Cardiac fibroblast (primary cell): ENCODE measurements at regions not wholly inside any gene's neighbourhood (a gene's known extent, or its start where the extent isn't known, plus 50 kb on each side); places are given as distances from the start of the nearest gene placed in this dataset.
"Not testable (repeated sequence)": the region's sequence is repeated elsewhere in the genome, so short reads cannot be mapped to it uniquely, and the experiment has no call there.

Experiments
- DNase-seq, 2 donors: peaks; one replicate each; pipeline versions ENCODE4 v3.0.0 to v3.0.0-alpha.2; 2010; ENCODE audit warnings: low read depth in 2 of 2
- H3K4me3 ChIP-seq, 2 donors: replicated peaks in 1 of 2; 1 replicate in 1 of 2; 2 replicates in 1 of 2; pipeline ENCODE4 v1.5.1; 2011; ENCODE audit warnings: low read depth in 2 of 2, low read length in 2 of 2, mild to moderate bottlenecking in 2 of 2, moderate library complexity in 1 of 2
- TF ChIP-seq, protein P1 (sequence below): IDR thresholded peaks from one replicate; pipeline ENCODE4 v1.5.1; 2011; ENCODE audit warnings: low read depth, mild to moderate bottlenecking, low read length, inconsistent platforms

DNA sequence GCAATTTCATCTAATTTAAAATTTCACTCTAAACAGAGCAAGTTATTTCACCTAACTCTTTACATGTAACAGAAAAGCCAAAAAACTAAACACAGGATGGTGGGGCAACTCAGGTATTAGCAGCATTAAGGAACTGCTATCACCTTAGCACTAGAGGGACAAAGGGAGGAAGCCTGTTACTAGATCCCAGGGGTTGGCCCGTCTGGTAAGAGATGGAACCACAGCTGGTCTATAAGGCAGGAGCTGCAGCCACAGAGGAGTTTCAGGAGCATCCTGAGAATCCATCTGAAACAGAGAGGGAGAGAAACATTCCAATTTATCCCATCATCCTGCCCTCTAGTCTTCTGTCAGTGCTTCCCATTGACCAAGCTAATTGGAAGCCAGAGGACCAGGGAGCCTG lies 300.3 kb downstream of the MRPS30 start:
- TF ChIP-seq, protein P1, sequence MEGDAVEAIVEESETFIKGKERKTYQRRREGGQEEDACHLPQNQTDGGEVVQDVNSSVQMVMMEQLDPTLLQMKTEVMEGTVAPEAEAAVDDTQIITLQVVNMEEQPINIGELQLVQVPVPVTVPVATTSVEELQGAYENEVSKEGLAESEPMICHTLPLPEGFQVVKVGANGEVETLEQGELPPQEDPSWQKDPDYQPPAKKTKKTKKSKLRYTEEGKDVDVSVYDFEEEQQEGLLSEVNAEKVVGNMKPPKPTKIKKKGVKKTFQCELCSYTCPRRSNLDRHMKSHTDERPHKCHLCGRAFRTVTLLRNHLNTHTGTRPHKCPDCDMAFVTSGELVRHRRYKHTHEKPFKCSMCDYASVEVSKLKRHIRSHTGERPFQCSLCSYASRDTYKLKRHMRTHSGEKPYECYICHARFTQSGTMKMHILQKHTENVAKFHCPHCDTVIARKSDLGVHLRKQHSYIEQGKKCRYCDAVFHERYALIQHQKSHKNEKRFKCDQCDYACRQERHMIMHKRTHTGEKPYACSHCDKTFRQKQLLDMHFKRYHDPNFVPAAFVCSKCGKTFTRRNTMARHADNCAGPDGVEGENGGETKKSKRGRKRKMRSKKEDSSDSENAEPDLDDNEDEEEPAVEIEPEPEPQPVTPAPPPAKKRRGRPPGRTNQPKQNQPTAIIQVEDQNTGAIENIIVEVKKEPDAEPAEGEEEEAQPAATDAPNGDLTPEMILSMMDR, result no peak
- DNase-seq, result no peak
- no peak overlapping the region for H3K4me3 ChIP-seq

DNA sequence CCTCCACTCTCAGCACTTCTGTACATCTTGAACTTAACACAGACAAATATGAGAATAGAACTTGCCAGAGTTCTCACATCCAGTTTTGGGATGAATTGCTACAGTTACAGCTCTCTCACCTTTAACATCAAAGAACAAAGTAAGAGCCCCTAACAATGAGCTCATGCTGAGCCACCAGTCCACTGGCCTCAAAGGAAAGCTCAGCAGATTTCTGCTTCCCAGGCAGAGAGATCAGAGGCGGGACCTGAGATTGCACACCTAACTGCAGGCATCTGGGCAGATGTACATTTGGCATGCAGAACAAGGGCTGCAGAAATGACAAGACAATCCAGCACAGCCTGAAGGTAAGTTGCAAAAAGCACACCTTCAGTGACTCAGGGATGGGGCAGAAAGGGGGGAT lies 300.9 kb downstream of the MRPS30 start:
- no peak overlapping the region for H3K4me3 ChIP-seq
- TF ChIP-seq, protein P1, result no peak
- no peak for DNase-seq

DNA sequence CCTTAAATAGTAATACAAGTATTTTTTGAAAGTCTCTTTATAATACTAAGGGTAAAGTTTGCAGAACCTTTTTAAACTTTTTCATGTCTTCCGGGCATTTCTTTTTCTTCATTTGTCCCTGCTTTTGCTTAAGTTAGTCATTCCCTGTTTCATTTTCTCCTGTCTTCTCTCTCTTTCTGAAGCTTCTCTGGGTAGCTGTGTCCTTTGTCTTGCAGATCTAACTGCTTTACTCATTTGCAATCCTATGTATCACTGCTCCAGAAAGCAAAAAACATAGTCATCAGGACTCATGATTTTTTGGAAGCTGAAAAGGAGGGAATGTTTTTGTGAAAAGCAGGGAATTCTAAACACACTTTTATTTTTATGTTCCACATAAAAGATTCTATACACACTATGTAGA lies 301.7 kb downstream of the MRPS30 start:
- TF ChIP-seq, protein P1, result no peak
- DNase-seq, result no peak
- no peak overlapping the region for H3K4me3 ChIP-seq

DNA sequence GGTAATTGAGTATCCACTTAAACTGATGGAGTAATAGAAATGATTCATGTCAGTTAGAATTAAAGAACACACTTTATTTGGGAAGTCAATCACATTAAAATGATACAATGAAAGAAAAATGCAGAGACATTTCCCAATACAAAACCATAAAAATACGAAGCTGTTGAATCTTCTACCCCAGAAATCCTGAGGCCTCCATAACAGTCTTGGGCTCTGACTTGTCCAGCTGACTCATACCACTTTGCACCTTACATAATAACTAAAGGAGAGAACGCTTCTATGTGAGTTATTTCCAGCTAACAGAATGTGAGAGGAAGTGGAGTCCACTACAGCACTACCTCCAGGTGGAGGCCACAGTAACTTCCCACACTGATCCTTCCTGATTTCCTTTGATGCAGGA lies 305.0 kb downstream of the MRPS30 start:
- H3K4me3 ChIP-seq, result no peak overlapping the region
- DNase-seq, result no peak
- TF ChIP-seq, protein P1, result no peak

DNA sequence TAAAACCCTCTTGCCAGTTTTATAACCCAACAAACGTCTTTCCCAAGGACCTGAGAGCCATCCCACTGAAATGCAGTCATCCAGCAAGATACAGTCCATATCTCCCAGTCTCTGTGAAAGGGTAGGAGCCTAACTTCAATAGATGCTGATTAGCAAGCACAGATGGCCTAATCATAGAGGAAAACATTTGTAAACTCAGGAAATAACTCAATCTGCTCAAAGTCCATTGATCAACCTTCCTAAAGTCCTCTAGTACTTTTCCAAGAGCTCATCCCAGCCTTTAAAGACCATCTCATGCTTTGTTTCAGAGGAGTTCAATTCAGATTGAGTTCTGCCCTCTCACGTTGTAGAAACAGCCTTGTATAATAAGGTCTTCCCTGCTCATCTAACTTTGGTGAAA lies 324.2 kb downstream of the MRPS30 start:
- no peak for DNase-seq
- H3K4me3 ChIP-seq, result no peak overlapping the region
- TF ChIP-seq, protein P1, result no peak

DNA sequence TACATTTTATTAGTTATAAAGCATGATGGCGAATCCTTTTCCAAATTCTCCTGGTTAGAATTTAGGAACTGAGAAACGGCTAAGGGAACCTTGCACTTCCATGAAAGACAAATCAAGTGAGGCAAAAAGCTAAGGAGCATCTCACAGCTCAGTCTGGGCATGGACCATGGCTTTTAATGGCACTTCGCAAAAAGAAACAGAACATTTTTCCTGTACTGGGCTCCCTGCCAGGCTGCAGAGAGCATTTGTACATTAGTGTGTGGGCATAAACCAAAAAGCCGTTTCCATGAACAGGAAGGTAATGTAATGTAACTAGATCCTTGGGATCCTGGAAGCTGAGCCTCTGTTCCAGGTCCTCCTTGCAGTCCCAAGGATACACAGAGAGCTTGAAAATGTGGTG lies 354.2 kb downstream of the MRPS30 start:
- H3K4me3 ChIP-seq, result no peak overlapping the region
- DNase-seq, result no peak
- TF ChIP-seq, protein P1, result no peak

DNA sequence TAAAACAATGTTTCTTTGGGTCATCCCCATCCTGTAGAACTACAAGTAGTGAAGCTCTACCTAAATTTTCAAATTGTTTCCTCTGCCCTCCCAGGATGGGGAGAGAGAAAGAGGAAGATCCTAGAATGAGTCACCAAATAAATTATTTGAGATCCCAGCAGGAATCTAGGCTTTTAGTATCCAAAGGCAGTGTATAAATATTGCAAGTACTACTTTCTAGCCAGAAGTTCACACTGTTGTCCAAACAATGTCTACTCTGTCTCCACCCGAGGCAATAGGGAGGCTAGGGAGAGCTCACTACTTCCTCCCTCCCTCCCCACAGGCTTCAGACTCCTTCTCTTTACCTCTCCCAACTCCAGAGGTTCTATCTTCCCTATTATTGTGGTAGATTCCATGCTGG lies 362.8 kb downstream of the MRPS30 start:
- TF ChIP-seq, protein P1, result no peak
- no peak for DNase-seq
- H3K4me3 ChIP-seq, result no peak overlapping the region

DNA sequence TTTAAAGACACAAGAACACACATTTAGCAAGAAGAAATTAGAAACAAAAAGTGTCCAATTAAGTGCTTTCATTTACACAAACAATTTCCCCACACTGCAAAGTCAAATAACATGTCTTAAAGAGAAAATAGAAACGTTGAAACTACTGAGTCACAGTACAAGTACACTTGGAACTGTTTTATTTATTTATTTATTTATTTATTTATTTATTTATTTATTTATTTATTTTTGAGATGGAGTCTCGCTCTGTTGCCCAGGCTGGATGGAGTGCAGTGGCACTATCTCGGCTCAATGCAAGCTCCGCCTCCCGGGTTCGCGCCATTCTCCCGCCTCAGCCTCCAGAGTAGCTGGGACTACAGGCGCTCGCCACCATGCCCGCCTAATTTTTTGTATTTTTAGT lies 363.9 kb downstream of the MRPS30 start:
- not testable (repeated sequence) for H3K4me3 ChIP-seq, DNase-seq
